Upper lobe of left lung (tissue), 6 donors: ENCODE measurements at regions not wholly inside any gene's neighbourhood (a gene's known extent, or its start where the extent isn't known, plus 50 kb on each side); places are given as distances from the start of the nearest gene placed in this dataset.

Experiments used
- ATAC-seq, 2 donors: fragments of 200-7000 bp; cut with Tn5 transposase; one replicate each; pipeline ENCODE4 v1.9.1; 2022; ENCODE audit warnings: mild to moderate bottlenecking in 2 of 2, moderate library complexity in 2 of 2; ENCODE audit not compliant: low FRiP score in 2 of 2
- DNase-seq, 2 donors: peaks; one replicate each; pipeline ENCODE4 v3.0.0-alpha.2; 2019 to 2020
- H3K27ac ChIP-seq, 4 donors: fragments of 200-600 bp; sonication (generic); one replicate each; pipeline ENCODE4 v1.5.1; 2016 to 2019
- H3K27me3 ChIP-seq, 4 donors: fragments of 200-600 bp; sonication (generic); one replicate each; pipeline ENCODE4 v1.5.1; 2017 to 2019
- H3K36me3 ChIP-seq, 4 donors: fragments of 200-600 bp; sonication (generic); one replicate each; pipeline ENCODE4 v1.5.1; 2016 to 2019
- H3K4me1 ChIP-seq, 4 donors: fragments of 200-600 bp; sonication (generic); one replicate each; pipeline ENCODE4 v1.5.1; 2018 to 2019
- H3K4me3 ChIP-seq, 4 donors: fragments of 200-600 bp; sonication (generic); one replicate each; pipeline ENCODE4 v1.5.1; 2017 to 2019; ENCODE audit warnings: mild to moderate bottlenecking in 2 of 4, moderate library complexity in 1 of 4
- H3K9me3 ChIP-seq, 4 donors: fragments of 200-600 bp; sonication (generic); one replicate each; pipeline ENCODE4 v1.5.1; 2018 to 2019
- CTCF ChIP-seq, 6 experiments: fragments of 450-650 bp in 4 of 6; fragments of 200-600 bp in 2 of 6; sonication (generic) in 2 of 6; IDR thresholded peaks; one replicate each; pipeline ENCODE4 v1.5.1; 2016 to 2019; ENCODE audit warnings: antibody characterized with exemption in 6 of 6
- EP300 ChIP-seq, 4 donors: sonication (generic); formaldehyde crosslinking; IDR thresholded peaks; one replicate each; pipeline ENCODE4 v1.5.1; 2017; ENCODE audit warnings: antibody characterized with exemption in 4 of 4, control low read depth in 2 of 4
- POLR2A ChIP-seq, 4 donors: fragments of 450-650 bp; IDR thresholded peaks; one replicate each; pipeline ENCODE4 v1.5.1; 2016 to 2017; ENCODE audit warnings: antibody characterized with exemption in 4 of 4, mild to moderate bottlenecking in 2 of 4
- POLR2AphosphoS5 ChIP-seq, 2 donors: sonication (generic); formaldehyde crosslinking; IDR thresholded peaks; one replicate each; pipeline ENCODE4 v1.5.1; 2017; ENCODE audit warnings: antibody characterized with exemption in 2 of 2
- WGBS, 2 donors: methylation state at CpG; one replicate each; pipeline ENCODE4 v1.1.5; 2017 to 2018; 5-methylcytosine and 5-hydroxymethylcytosine counted together
- donor health status: DM: no; HTN: no; CAD: no; lungs with moderate emphysema.
- donor health status: DM: no; HTN: yes; CAD: no; lungs with severe emphysema.

- Histone ChIP-seq H3K36me3 (no peaks in the 10 kb centered on the region), H3K4me1 (peaks cover 0 to 4% (median 0%) of the 10 kb centered on the region in 4 donors), H3K4me3 (no peak overlapping the region), H3K27me3 (no peaks in the 10 kb centered on the region), H3K27ac (no peak overlapping the region), H3K9me3 (no peaks in the 10 kb centered on the region)
- DNase-seq (no peak), ATAC-seq (no peak)
- WGBS, 2 donors = 82 to 89% methylated on average over 2 of the region's 2 CpGs
- TF ChIP-seq POLR2AphosphoS5 (IDR thresholded peaks at IDR 0.05) = no peak
Observed at GRCh38 chr1:43052786-43053439, 94.2 kb upstream of the SLC2A1 start.

GRCh38 chr1:43052322-43052721 lies 93.7 kb upstream of the SLC2A1 start:
- Histone ChIP-seq H3K9me3 (no peaks in the 10 kb centered on the region), H3K4me3 (no peak overlapping the region), H3K4me1 (peaks cover 0 to 4% (median 0%) of the 10 kb centered on the region in 4 donors), H3K27me3 (no peaks in the 10 kb centered on the region), H3K27ac (no peak overlapping the region), H3K36me3 (no peaks in the 10 kb centered on the region)
- TF ChIP-seq EP300 (IDR thresholded peaks at IDR 0.05) = no peak
- no peak for TF ChIP-seq CTCF (IDR thresholded peaks at IDR 0.05)
- TF ChIP-seq POLR2A (IDR thresholded peaks at IDR 0.05) = no peak
- TF ChIP-seq POLR2AphosphoS5 (IDR thresholded peaks at IDR 0.05) = no peak
- no peak for ATAC-seq
- 100% methylated on average over 1 of the region's 1 CpG for WGBS, 2 donors
- no peak for DNase-seq

- Histone ChIP-seq H3K4me1 (no peaks in the 10 kb centered on the region), H3K36me3 (no peaks in the 10 kb centered on the region), H3K27ac (no peak overlapping the region), H3K9me3 (no peaks in the 10 kb centered on the region), H3K4me3 (no peak overlapping the region), H3K27me3 (no peaks in the 10 kb centered on the region)
- no peak for DNase-seq
- WGBS, 2 donors = 57 to 87% methylated on average over 2 of the region's 2 CpGs
- no peak for TF ChIP-seq EP300 (IDR thresholded peaks at IDR 0.05)
- TF ChIP-seq POLR2A (IDR thresholded peaks at IDR 0.05) = no peak
- TF ChIP-seq POLR2AphosphoS5 (IDR thresholded peaks at IDR 0.05) = no peak
- no peak for TF ChIP-seq CTCF (IDR thresholded peaks at IDR 0.05)
- no peak for ATAC-seq
Observed at GRCh38 chr1:43049481-43049880, 90.8 kb upstream of the SLC2A1 start.

- no peak for TF ChIP-seq EP300 (IDR thresholded peaks at IDR 0.05)
- no peak for TF ChIP-seq POLR2A (IDR thresholded peaks at IDR 0.05)
- no peak for TF ChIP-seq CTCF (IDR thresholded peaks at IDR 0.05)
- H3K36me3 ChIP-seq = no peaks in the 10 kb centered on the region
- no peak overlapping the region for H3K4me3 ChIP-seq
- DNase-seq (no peak), ATAC-seq (no peak)
- H3K27me3 ChIP-seq = no peaks in the 10 kb centered on the region
- WGBS, 2 donors = 81% methylated on average over 2 of the region's 2 CpGs; no CpG with 5 or more reads in 1 of the 2 donors
- H3K27ac ChIP-seq = no peak overlapping the region
- H3K9me3 ChIP-seq = no peaks in the 10 kb centered on the region
- H3K4me1 ChIP-seq = no peaks in the 10 kb centered on the region
Observed at GRCh38 chr1:43048601-43049011, 89.9 kb upstream of the SLC2A1 start.

GRCh38 chr1:43047135-43047534 lies 88.5 kb upstream of the SLC2A1 start:
- Histone ChIP-seq H3K36me3 (no peaks in the 10 kb centered on the region), H3K27ac (no peak overlapping the region)
- TF ChIP-seq EP300 (IDR thresholded peaks at IDR 0.05) (no peak), POLR2A (IDR thresholded peaks at IDR 0.05) (no peak), CTCF (IDR thresholded peaks at IDR 0.05) (no peak), POLR2AphosphoS5 (IDR thresholded peaks at IDR 0.05) (no peak)

More at GRCh38 chr1:43047135-43047534, 88.5 kb upstream of the SLC2A1 start:
- no peaks in the 10 kb centered on the region for H3K4me1 ChIP-seq
- no peaks in the 10 kb centered on the region for H3K27me3 ChIP-seq
- no peak for ATAC-seq
- no peak overlapping the region for H3K4me3 ChIP-seq
- H3K9me3 ChIP-seq = no peaks in the 10 kb centered on the region
- DNase-seq = no peak
- 80 to 83% methylated on average over 1 of the region's 1 CpG for WGBS, 2 donors
